Peyer's patch (tissue), 4 donors: ENCODE measurements at regions not wholly inside any gene's neighbourhood (a gene's known extent, or its start where the extent isn't known, plus 50 kb on each side); places are given as distances from the start of the nearest gene placed in this dataset.

ENCODE experiments used
- DNase-seq, 3 donors: peaks; one replicate each; pipeline ENCODE4 v3.0.0-alpha.2; 2017 to 2019
- H3K27ac ChIP-seq, 4 donors: fragments of 200-600 bp; sonication (generic); one replicate each; pipeline ENCODE4 v1.5.1; 2016 to 2019
- H3K27me3 ChIP-seq, 2 donors: fragments of 200-600 bp; sonication (generic); one replicate each; pipeline ENCODE4 v1.5.1; 2019
- H3K36me3 ChIP-seq, 3 donors: fragments of 200-600 bp; sonication (generic); one replicate each; pipeline ENCODE4 v1.5.1; 2016 to 2019
- H3K4me1 ChIP-seq, 4 donors: fragments of 200-600 bp; sonication (generic); one replicate each; pipeline ENCODE4 v1.5.1; 2016 to 2019
- H3K4me3 ChIP-seq, 4 donors: fragments of 200-600 bp; sonication (generic); 1 replicate in 3 of 4; 2 replicates in 1 of 4; pipeline ENCODE4 v1.5.1; 2016 to 2019; ENCODE audit warnings: mild to moderate bottlenecking in 1 of 4
- H3K9me3 ChIP-seq, 4 donors: fragments of 200-600 bp; sonication (generic); one replicate each; pipeline ENCODE4 v1.5.1; 2016 to 2019; ENCODE audit warnings: mild to moderate bottlenecking in 1 of 4
- POLR2A ChIP-seq, 2 donors: fragments of 450-650 bp; IDR thresholded peaks; one replicate each; pipeline ENCODE4 v1.5.1; 2017; ENCODE audit warnings: antibody characterized with exemption in 2 of 2, mild to moderate bottlenecking in 2 of 2, moderate library complexity in 2 of 2
- TF ChIP-seq, protein P1 (sequence below), 6 experiments: fragments of 450-650 bp in 4 of 6; fragments of 200-600 bp in 2 of 6; sonication (generic) in 1 of 6; IDR thresholded peaks; one replicate each; pipeline ENCODE4 v1.5.1; 2017 to 2019; ENCODE audit warnings: antibody characterized with exemption in 6 of 6, mild to moderate bottlenecking in 3 of 6, moderate library complexity in 1 of 6

- no peaks in the 10 kb centered on the region for H3K27me3 ChIP-seq
- no peaks in the 10 kb centered on the region for H3K4me1 ChIP-seq
- H3K27ac ChIP-seq = no peak overlapping the region
- H3K4me3 ChIP-seq = no peak overlapping the region
- no peak for TF ChIP-seq POLR2A (IDR thresholded peaks at IDR 0.05)
- TF ChIP-seq, protein P1, sequence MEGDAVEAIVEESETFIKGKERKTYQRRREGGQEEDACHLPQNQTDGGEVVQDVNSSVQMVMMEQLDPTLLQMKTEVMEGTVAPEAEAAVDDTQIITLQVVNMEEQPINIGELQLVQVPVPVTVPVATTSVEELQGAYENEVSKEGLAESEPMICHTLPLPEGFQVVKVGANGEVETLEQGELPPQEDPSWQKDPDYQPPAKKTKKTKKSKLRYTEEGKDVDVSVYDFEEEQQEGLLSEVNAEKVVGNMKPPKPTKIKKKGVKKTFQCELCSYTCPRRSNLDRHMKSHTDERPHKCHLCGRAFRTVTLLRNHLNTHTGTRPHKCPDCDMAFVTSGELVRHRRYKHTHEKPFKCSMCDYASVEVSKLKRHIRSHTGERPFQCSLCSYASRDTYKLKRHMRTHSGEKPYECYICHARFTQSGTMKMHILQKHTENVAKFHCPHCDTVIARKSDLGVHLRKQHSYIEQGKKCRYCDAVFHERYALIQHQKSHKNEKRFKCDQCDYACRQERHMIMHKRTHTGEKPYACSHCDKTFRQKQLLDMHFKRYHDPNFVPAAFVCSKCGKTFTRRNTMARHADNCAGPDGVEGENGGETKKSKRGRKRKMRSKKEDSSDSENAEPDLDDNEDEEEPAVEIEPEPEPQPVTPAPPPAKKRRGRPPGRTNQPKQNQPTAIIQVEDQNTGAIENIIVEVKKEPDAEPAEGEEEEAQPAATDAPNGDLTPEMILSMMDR (IDR thresholded peaks at IDR 0.05) = no peak
- H3K36me3 ChIP-seq = no peaks in the 10 kb centered on the region
- no peaks in the 10 kb centered on the region for H3K9me3 ChIP-seq
- no peak for DNase-seq
These were observed 888.8 kb downstream of the QKI start for GRCh38 chr6:164303102-164303964.

DNA sequence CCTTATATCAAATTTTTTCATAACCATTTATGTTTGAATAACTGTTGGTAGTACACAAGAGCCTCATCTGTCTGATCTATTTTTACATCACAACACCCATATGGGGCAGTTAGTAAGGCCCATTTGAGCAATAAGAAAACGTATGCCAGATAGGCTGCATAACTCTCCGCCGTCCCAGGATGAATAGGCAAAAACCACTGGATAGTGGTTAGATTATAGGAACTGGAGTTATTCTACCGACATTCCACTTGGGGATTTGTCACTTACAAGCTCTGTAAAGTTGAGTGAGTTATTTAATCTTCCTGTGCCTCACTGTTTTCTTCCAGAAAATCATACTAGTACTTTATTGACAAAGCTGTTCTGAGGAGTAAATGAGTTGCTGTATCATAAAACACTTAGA lies 881.9 kb downstream of the QKI start:
- TF ChIP-seq, protein P1 (IDR thresholded peaks at IDR 0.05) = no peak
- TF ChIP-seq POLR2A (IDR thresholded peaks at IDR 0.05) = no peak
- Histone ChIP-seq H3K27me3 (no peaks in the 10 kb centered on the region), H3K4me1 (no peaks in the 10 kb centered on the region), H3K9me3 (no peaks in the 10 kb centered on the region), H3K4me3 (no peak overlapping the region), H3K27ac (no peak overlapping the region), H3K36me3 (no peaks in the 10 kb centered on the region)
- DNase-seq = no peak

GRCh38 chr6:164294047-164294784 lies 879.7 kb downstream of the QKI start:
- H3K4me1 ChIP-seq = no peaks in the 10 kb centered on the region
- H3K36me3 ChIP-seq = no peaks in the 10 kb centered on the region
- H3K27me3 ChIP-seq = no peaks in the 10 kb centered on the region
- no peaks in the 10 kb centered on the region for H3K9me3 ChIP-seq
- DNase-seq = no peak
- H3K4me3 ChIP-seq = no peak overlapping the region
- TF ChIP-seq, protein P1 (IDR thresholded peaks at IDR 0.05) = no peak
- TF ChIP-seq POLR2A (IDR thresholded peaks at IDR 0.05) = no peak
- H3K27ac ChIP-seq = no peak overlapping the region

DNA sequence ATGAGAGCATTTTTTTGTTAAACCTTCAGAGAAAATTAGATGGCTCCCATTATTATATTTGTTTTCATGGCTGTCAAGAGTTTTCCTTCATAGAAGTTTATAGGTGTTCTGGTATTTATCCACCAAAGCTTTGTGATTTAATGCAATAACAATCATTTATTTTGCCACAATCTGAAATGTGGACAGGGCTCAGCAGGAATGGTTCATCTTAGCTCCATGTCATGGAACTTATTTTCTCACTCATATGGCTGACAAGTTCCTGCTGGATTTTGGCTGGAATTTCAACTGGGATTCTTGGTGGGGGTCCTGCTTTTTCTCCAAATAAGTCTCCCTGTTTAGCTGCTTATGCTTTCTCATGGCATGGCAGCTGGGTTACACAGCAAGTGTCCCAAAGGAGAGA lies 876.7 kb downstream of the QKI start:
- Histone ChIP-seq H3K27me3 (no peaks in the 10 kb centered on the region), H3K4me1 (no peaks in the 10 kb centered on the region), H3K4me3 (no peak overlapping the region), H3K9me3 (no peaks in the 10 kb centered on the region), H3K36me3 (no peaks in the 10 kb centered on the region), H3K27ac (no peak overlapping the region)
- no peak for DNase-seq
- TF ChIP-seq, protein P1 (IDR thresholded peaks at IDR 0.05) = no peak
- no peak for TF ChIP-seq POLR2A (IDR thresholded peaks at IDR 0.05)

DNA sequence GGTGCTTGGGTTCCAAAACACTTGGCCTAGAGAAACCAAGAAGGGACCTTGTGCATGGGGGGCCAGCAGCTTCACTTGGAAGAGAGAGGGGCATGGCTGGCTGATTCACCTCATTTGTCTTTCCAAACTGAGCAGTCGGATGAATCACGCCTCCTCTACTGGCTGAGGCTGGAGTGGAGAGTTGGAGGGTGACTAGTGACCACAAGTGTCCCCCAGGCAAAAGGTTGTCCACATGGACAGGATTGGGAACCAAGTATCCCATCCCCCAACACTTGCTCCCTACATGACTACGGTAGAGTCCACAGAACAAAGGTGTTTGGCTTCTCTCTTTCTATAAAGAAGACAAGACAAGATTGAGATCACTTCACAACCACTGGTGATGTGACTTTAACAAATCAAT lies 875.6 kb downstream of the QKI start:
- Histone ChIP-seq H3K27ac (no peak overlapping the region), H3K4me3 (no peak overlapping the region), H3K9me3 (no peaks in the 10 kb centered on the region), H3K4me1 (no peaks in the 10 kb centered on the region), H3K27me3 (no peaks in the 10 kb centered on the region), H3K36me3 (no peaks in the 10 kb centered on the region)
- TF ChIP-seq POLR2A (IDR thresholded peaks at IDR 0.05) = no peak
- TF ChIP-seq, protein P1 (IDR thresholded peaks at IDR 0.05) = no peak
- DNase-seq = no peak
